ENCODE measurements at regions not wholly inside any gene's neighbourhood (a gene's known extent, or its start where the extent isn't known, plus 50 kb on each side); places are given as distances from the start of the nearest gene placed in this dataset.
A peak's percentile ranks its signal among the peaks of the same experiment; 100 is the strongest.

GRCh38 chr1:185427776-185428175, 110.7 kb upstream of the IVNS1ABP start:
- peaks cover 0 to 15% (median 8%) of the 10 kb centered on the region in 6 donors for H3K4me1 ChIP-seq
- H3K27ac ChIP-seq = peak overlapping the region in 1 of 8 donors; percentile 37
- DNase-seq = no peak
- 62 to 91% (median 87%) methylated on average over 3 of the region's 3 CpGs for WGBS, 5 donors
- H3K4me3 ChIP-seq = no peak overlapping the region
- TF ChIP-seq POLR2AphosphoS5 (IDR thresholded peaks at IDR 0.05) (no peak), POLR2A (IDR thresholded peaks at IDR 0.05) (no peak), CTCF (IDR thresholded peaks at IDR 0.05 in 8 of 11, conservative IDR thresholded peaks at IDR 0.05 in 3 of 11) (no peak)
- no peaks in the 10 kb centered on the region for H3K27me3 ChIP-seq (replicated peaks in 1 of 7)
- peaks cover 0 to 8% (median 0%) of the 10 kb centered on the region in 8 donors for H3K9me3 ChIP-seq
- H3K36me3 ChIP-seq = no peaks in the 10 kb centered on the region
- intact Hi-C loops (cut with DNase I; ENCODE audit: low total_unique reads) = no loop called here

- 26 to 47% (median 36%) methylated on average over 2 of the region's 2 CpGs for WGBS, 5 donors
- H3K4me1 ChIP-seq = peaks cover 0 to 15% (median 8%) of the 10 kb centered on the region in 6 donors
- H3K36me3 ChIP-seq = no peaks in the 10 kb centered on the region
- TF ChIP-seq POLR2A (IDR thresholded peaks at IDR 0.05) (no peak), POLR2AphosphoS5 (IDR thresholded peaks at IDR 0.05) (no peak), CTCF (IDR thresholded peaks at IDR 0.05 in 8 of 11, conservative IDR thresholded peaks at IDR 0.05 in 3 of 11) (no peak)
- H3K27me3 ChIP-seq (replicated peaks in 1 of 7) = no peaks in the 10 kb centered on the region
- no peak for DNase-seq
- intact Hi-C loops (cut with DNase I; ENCODE audit: low total_unique reads) = no loop called here
- H3K9me3 ChIP-seq = peaks cover 0 to 8% (median 0%) of the 10 kb centered on the region in 8 donors
- H3K27ac ChIP-seq = peak overlapping the region in 1 of 8 donors; percentile 37
- H3K4me3 ChIP-seq = no peak overlapping the region
These were observed 110.2 kb upstream of the IVNS1ABP start for GRCh38 chr1:185427264-185427663.

GRCh38 chr1:185426848-185427247, 109.8 kb upstream of the IVNS1ABP start:
- peaks cover 0 to 8% (median 0%) of the 10 kb centered on the region in 8 donors for H3K9me3 ChIP-seq
- intact Hi-C loops (cut with DNase I; ENCODE audit: low total_unique reads) = no loop called here
- no peak overlapping the region for H3K4me3 ChIP-seq
- H3K27me3 ChIP-seq (replicated peaks in 1 of 7) = no peaks in the 10 kb centered on the region
- TF ChIP-seq POLR2AphosphoS5 (IDR thresholded peaks at IDR 0.05) (no peak), POLR2A (IDR thresholded peaks at IDR 0.05) (no peak), CTCF (IDR thresholded peaks at IDR 0.05 in 8 of 11, conservative IDR thresholded peaks at IDR 0.05 in 3 of 11) (no peak)
- no peaks in the 10 kb centered on the region for H3K36me3 ChIP-seq
- 65 to 87% (median 76%) methylated on average over 5 of the region's 5 CpGs for WGBS, 5 donors
- DNase-seq = no peak
- H3K4me1 ChIP-seq = peaks cover 0 to 15% (median 8%) of the 10 kb centered on the region in 6 donors
- peak overlapping the region in 1 of 8 donors; percentile 37 for H3K27ac ChIP-seq

GRCh38 chr1:185425163-185425562, 108.1 kb upstream of the IVNS1ABP start:
- Histone ChIP-seq H3K27ac (no peak overlapping the region), H3K4me1 (peaks cover 0 to 31% (median 12%) of the 10 kb centered on the region in 6 donors), H3K4me3 (no peak overlapping the region), H3K36me3 (no peaks in the 10 kb centered on the region), H3K27me3 (replicated peaks in 1 of 7) (no peaks in the 10 kb centered on the region), H3K9me3 (peaks cover 0 to 8% (median 0%) of the 10 kb centered on the region in 8 donors)
- no peak for DNase-seq
- WGBS, 5 donors = 91 to 100% (median 98%) methylated on average over 3 of the region's 3 CpGs
- intact Hi-C loops (cut with DNase I; ENCODE audit: low total_unique reads) = no loop called here
- TF ChIP-seq CTCF (IDR thresholded peaks at IDR 0.05 in 8 of 11, conservative IDR thresholded peaks at IDR 0.05 in 3 of 11) = no peak
- TF ChIP-seq POLR2AphosphoS5 (IDR thresholded peaks at IDR 0.05) = no peak
- TF ChIP-seq POLR2A (IDR thresholded peaks at IDR 0.05) = no peak
